ENCODE measurements at regions not wholly inside any gene's neighbourhood (a gene's known extent, or its start where the extent isn't known, plus 50 kb on each side); places are given as distances from the start of the nearest gene placed in this dataset.

DNA sequence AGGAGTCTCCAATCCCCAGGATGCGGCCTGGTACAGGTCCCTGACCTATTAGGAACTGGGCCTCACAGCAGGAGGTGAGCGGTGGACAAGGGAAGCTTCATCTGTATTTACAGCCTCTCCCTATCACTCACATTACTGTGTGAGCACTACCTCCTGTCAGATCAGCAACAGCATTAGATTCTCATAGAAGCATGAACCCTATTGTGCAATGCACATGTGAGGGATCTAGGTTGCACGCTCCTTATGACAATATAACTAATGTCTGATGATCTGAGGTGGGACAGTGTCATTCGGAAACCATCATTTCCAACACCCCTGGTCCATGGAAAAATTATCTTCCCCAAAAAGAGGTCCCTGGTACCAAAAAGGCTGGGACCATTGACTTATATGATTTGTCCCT is 1000.5 kb downstream of the FLRT2 start:
- TF ChIP-seq CTCF (IDR thresholded peaks at IDR 0.05; ENCODE audit: low read depth, low read length, missing input control), result no peak
- no peak for TF ChIP-seq REST (IDR thresholded peaks at IDR 0.05)
- no peak for TF ChIP-seq JUND (IDR thresholded peaks at IDR 0.05)
- TF ChIP-seq, protein P1, sequence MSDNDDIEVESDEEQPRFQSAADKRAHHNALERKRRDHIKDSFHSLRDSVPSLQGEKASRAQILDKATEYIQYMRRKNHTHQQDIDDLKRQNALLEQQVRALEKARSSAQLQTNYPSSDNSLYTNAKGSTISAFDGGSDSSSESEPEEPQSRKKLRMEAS (IDR thresholded peaks at IDR 0.05), result no peak
- TF ChIP-seq, protein P2, sequence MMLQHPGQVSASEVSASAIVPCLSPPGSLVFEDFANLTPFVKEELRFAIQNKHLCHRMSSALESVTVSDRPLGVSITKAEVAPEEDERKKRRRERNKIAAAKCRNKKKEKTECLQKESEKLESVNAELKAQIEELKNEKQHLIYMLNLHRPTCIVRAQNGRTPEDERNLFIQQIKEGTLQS (IDR thresholded peaks at IDR 0.05), result no peak
- no peak for TF ChIP-seq TAF1 (conservative IDR thresholded peaks at IDR 0.05)
- TF ChIP-seq, protein P3, sequence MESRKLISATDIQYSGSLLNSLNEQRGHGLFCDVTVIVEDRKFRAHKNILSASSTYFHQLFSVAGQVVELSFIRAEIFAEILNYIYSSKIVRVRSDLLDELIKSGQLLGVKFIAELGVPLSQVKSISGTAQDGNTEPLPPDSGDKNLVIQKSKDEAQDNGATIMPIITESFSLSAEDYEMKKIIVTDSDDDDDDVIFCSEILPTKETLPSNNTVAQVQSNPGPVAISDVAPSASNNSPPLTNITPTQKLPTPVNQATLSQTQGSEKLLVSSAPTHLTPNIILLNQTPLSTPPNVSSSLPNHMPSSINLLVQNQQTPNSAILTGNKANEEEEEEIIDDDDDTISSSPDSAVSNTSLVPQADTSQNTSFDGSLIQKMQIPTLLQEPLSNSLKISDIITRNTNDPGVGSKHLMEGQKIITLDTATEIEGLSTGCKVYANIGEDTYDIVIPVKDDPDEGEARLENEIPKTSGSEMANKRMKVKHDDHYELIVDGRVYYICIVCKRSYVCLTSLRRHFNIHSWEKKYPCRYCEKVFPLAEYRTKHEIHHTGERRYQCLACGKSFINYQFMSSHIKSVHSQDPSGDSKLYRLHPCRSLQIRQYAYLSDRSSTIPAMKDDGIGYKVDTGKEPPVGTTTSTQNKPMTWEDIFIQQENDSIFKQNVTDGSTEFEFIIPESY (IDR thresholded peaks at IDR 0.05), result no peak
- TF ChIP-seq YY1 (IDR thresholded peaks at IDR 0.05), result no peak
- no peak for TF ChIP-seq NR2F2 (IDR thresholded peaks at IDR 0.05)
- no peak for TF ChIP-seq SP1 (IDR thresholded peaks at IDR 0.05)
- TF ChIP-seq GABPA (IDR thresholded peaks at IDR 0.05 in 1 of 2, conservative IDR thresholded peaks at IDR 0.05 in 1 of 2), result no peak
- TF ChIP-seq EGR1 (IDR thresholded peaks at IDR 0.05; ENCODE audit: low read depth in 2 of 2), result no peak
